DND-41 (cell line): ENCODE measurements at regions not wholly inside any gene's neighbourhood (a gene's known extent, or its start where the extent isn't known, plus 50 kb on each side); places are given as distances from the start of the nearest gene placed in this dataset.

Source experiments
- ATAC-seq: fragments of 200-7000 bp; cut with Tn5 transposase; 3 replicates; pipeline ENCODE4 v1.9.1; 2021; ENCODE audit warnings: low read depth; ENCODE audit not compliant: insufficient read depth
- DNase-seq: peaks from one replicate; pipeline ENCODE4 v3.0.0-alpha.2; 2020
- H2AFZ ChIP-seq: 2 replicates; pipeline ENCODE4 v1.6.0; 2012; ENCODE audit warnings: low read depth, low read length
- H3K27ac ChIP-seq: 2 replicates; pipeline ENCODE4 v1.5.1; 2012; ENCODE audit warnings: low read length, inconsistent platforms
- H3K27me3 ChIP-seq: fragments of 200-600 bp; sonication (generic); 2 replicates; pipeline ENCODE4 v1.6.0; 2012; ENCODE audit warnings: low read length, mild to moderate bottlenecking, inconsistent platforms; ENCODE audit not compliant: insufficient read depth, poor library complexity
- H3K36me3 ChIP-seq: 2 replicates; pipeline ENCODE4 v1.5.1; 2012; ENCODE audit warnings: low read length, inconsistent platforms; ENCODE audit not compliant: insufficient read depth
- H3K4me1 ChIP-seq: 2 replicates; pipeline ENCODE4 v1.5.1; 2012; ENCODE audit warnings: mild to moderate bottlenecking, low read length; ENCODE audit not compliant: insufficient read depth
- H3K4me2 ChIP-seq: 2 replicates; pipeline ENCODE4 v1.6.0; 2012; ENCODE audit warnings: mild to moderate bottlenecking, moderate library complexity, low read length, inconsistent platforms; ENCODE audit not compliant: insufficient read depth
- H3K4me3 ChIP-seq, 2 experiments: fragments of 200-600 bp in 1 of 2; shearing (Covaris generic) in 1 of 2; 2 replicates each; pipeline ENCODE4 v1.5.1; 2012 to 2016; ENCODE audit warnings: inconsistent platforms in 2 of 2, low read length in 2 of 2, mild to moderate bottlenecking in 2 of 2, low read depth in 1 of 2, moderate library complexity in 1 of 2
- H3K79me2 ChIP-seq: 2 replicates; pipeline ENCODE4 v1.6.0; 2012; ENCODE audit warnings: low read length, inconsistent platforms; ENCODE audit not compliant: insufficient read depth
- H3K9ac ChIP-seq: 2 replicates; pipeline ENCODE4 v1.6.0; 2012; ENCODE audit warnings: low read depth, mild to moderate bottlenecking, inconsistent platforms, low read length, moderate library complexity
- H3K9me3 ChIP-seq: 2 replicates; pipeline ENCODE4 v1.5.1; 2012; ENCODE audit warnings: low read length, moderate library complexity, mild to moderate bottlenecking, inconsistent platforms; ENCODE audit not compliant: insufficient read depth, severe bottlenecking
- H4K20me1 ChIP-seq: 2 replicates; pipeline ENCODE4 v1.6.0; 2012; ENCODE audit warnings: low read length; ENCODE audit not compliant: insufficient read depth
- CTCF ChIP-seq: IDR thresholded peaks from 2 replicates; pipeline ENCODE4 v1.5.1; 2012; ENCODE audit warnings: borderline replicate concordance, low read length, moderate library complexity, mild to moderate bottlenecking; ENCODE audit not compliant: poor library complexity, severe bottlenecking; ENCODE audit errors: extremely low read depth
- EZH2 ChIP-seq: IDR thresholded peaks from 3 replicates; pipeline ENCODE4 v1.6.1; 2012; ENCODE audit warnings: borderline replicate concordance, low read depth, mild to moderate bottlenecking, moderate library complexity, low read length, inconsistent platforms; ENCODE audit not compliant: severe bottlenecking

DNA sequence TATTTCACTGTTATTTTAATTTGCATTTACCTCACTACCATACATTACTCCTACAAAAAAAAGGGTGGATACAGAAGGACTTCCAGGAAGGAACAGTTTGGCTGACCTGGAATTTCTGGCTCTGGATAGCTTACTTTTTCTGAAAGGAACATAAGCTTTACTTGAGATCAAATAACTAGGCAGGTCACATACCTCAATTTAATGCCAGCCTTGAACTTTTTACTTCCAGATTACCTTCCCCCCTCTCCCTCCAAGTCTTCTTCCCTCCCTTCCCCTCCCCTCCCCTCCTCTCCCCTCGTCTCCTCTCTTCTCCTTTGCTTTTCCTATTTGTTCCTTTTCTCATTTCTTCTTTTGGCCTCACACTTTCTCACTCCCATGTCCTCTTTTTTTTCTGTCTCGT is 659.2 kb upstream of the AADAT start:
- no peak for ATAC-seq
- H3K79me2 ChIP-seq = no peaks in the 10 kb centered on the region
- no peak for DNase-seq
- no peaks in the 10 kb centered on the region for H3K36me3 ChIP-seq
- no peaks in the 10 kb centered on the region for H3K27me3 ChIP-seq
- no peak overlapping the region for H3K27ac ChIP-seq
- no peak overlapping the region for H2AFZ ChIP-seq
- no peaks in the 10 kb centered on the region for H3K9me3 ChIP-seq
- H4K20me1 ChIP-seq = no peaks in the 10 kb centered on the region
- TF ChIP-seq EZH2 = no peak
- no peak overlapping the region for H3K4me2 ChIP-seq
- no peaks in the 10 kb centered on the region for H3K4me1 ChIP-seq
- no peak overlapping the region for H3K9ac ChIP-seq
- H3K4me3 ChIP-seq = no peak overlapping the region

- H3K27ac ChIP-seq = no peak overlapping the region
- no peaks in the 10 kb centered on the region for H3K27me3 ChIP-seq
- H3K4me1 ChIP-seq = no peaks in the 10 kb centered on the region
- TF ChIP-seq CTCF (no peak), EZH2 (no peak)
- no peak overlapping the region for H3K4me2 ChIP-seq
- H3K9me3 ChIP-seq = no peaks in the 10 kb centered on the region
- H3K36me3 ChIP-seq = no peaks in the 10 kb centered on the region
- ATAC-seq (no peak), DNase-seq (no peak)
- no peak overlapping the region for H3K4me3 ChIP-seq
- no peaks in the 10 kb centered on the region for H4K20me1 ChIP-seq
- H2AFZ ChIP-seq = no peak overlapping the region
- H3K79me2 ChIP-seq = no peaks in the 10 kb centered on the region
- H3K9ac ChIP-seq = no peak overlapping the region
Observed at GRCh38 chr4:170743633-170744032, 653.9 kb upstream of the AADAT start.

DNA sequence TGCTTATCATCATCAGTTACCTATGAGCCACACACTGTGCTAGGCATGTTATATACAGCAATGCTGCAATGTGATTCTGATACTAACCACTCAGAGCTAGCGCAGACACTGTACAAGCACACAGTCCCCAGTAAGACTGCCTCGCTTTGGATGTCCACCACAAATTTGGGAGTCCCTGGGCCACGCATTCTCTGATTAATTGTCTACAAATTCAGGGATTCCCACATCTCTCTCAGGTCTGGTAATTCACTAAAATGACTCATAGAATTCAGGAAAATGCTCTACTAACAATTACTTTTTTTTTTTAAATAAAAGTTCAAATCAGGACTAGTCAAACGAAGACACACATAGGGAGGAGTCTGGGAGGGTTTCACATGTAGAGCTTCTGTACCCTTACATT is 652.1 kb upstream of the AADAT start:
- Histone ChIP-seq H3K36me3 (no peaks in the 10 kb centered on the region), H3K9me3 (no peaks in the 10 kb centered on the region), H3K4me1 (no peaks in the 10 kb centered on the region), H3K4me2 (no peak overlapping the region), H4K20me1 (no peaks in the 10 kb centered on the region), H2AFZ (no peak overlapping the region), H3K9ac (no peak overlapping the region), H3K79me2 (no peaks in the 10 kb centered on the region), H3K4me3 (no peak overlapping the region), H3K27me3 (no peaks in the 10 kb centered on the region), H3K27ac (no peak overlapping the region)
- no peak for ATAC-seq
- no peak for DNase-seq
- TF ChIP-seq EZH2 (no peak), CTCF (no peak)

DNA sequence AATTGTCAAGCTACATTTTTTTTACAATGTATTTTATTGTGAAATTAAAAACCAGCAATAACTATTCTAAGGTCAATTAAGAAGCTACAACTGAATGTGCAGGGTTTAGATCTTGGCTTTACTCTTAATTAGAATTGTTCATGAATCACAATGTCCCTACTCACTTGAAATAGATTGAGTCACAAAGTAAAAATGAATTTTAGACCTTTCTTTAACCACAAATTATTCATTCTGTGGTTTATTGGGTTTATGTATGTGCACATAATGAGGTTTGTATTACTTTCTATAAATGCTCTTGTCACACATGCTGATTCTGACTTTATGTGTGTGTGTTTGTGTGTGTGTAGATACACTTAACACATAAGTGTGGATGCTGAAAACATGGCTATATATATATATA is 647.0 kb upstream of the AADAT start:
- Histone ChIP-seq H3K9me3 (no peaks in the 10 kb centered on the region), H3K4me2 (no peak overlapping the region), H4K20me1 (no peaks in the 10 kb centered on the region), H3K79me2 (no peaks in the 10 kb centered on the region), H3K4me1 (no peaks in the 10 kb centered on the region), H3K27me3 (no peaks in the 10 kb centered on the region), H3K36me3 (no peaks in the 10 kb centered on the region), H3K4me3 (no peak overlapping the region), H3K27ac (no peak overlapping the region), H2AFZ (no peak overlapping the region), H3K9ac (no peak overlapping the region)
- DNase-seq (no peak), ATAC-seq (no peak)
- no peak for TF ChIP-seq CTCF
- TF ChIP-seq EZH2 = no peak
